ENCODE measurements at regions not wholly inside any gene's neighbourhood (a gene's known extent, or its start where the extent isn't known, plus 50 kb on each side); places are given as distances from the start of the nearest gene placed in this dataset.

DNA sequence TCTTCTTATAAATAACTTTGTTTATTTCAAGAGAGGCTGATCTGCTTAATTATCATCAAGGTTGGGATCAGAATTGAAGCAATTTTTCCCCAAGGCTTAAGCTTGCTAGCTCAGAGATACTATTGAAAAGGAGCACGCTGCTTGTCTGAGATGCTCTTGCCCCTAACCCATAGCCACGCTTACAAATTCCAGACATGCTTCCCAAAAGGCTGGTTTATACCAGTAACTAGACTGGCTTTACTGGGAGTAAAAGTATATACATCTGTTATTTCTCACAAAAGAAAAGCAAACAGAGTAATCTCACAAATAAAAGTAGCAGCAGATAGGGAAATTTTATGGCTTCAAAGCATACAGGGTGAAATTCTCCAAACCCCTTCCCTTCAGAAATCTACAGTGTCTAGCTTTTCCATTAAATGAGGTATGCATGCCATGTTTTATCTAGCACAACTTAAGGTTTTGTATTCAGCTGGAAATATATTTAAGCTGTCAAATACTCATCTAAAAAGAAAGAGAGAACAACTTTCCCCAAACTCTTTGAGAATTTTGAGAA lies 163.2 kb upstream of the TRPC7 start:
- no peak for DNase-seq (ENCODE audit: low read depth, low spot score)
- WGBS (ENCODE audit: insufficient coverage, insufficient read length): no CpG with 5 or more reads among the region's 2 CpGs
- H3K4me3 ChIP-seq (ENCODE audit: low read length): no peak overlapping the region

GRCh38 chr5:136527311-136527710 lies 162.0 kb upstream of the TRPC7 start:
- no peak overlapping the region for H3K27ac ChIP-seq (ENCODE audit: low read length)
- no peak overlapping the region for H3K4me3 ChIP-seq (ENCODE audit: low read length)
- no CpG with 5 or more reads among the region's 4 CpGs for WGBS (ENCODE audit: insufficient coverage, insufficient read length)
- no peaks in the 10 kb centered on the region for H3K36me3 ChIP-seq (ENCODE audit: control insufficient read depth, insufficient read depth, low read length)
- H3K4me1 ChIP-seq (ENCODE audit: control insufficient read depth, insufficient read depth, low read length): 0 out of 2 replicates have a peak, but pooled peaks cover 2% of the 10 kb centered on the region
- DNase-seq (ENCODE audit: low read depth, low spot score): no peak
- H3K9me3 ChIP-seq (ENCODE audit: control insufficient read depth, insufficient read depth, low read length): no peaks in the 10 kb centered on the region
- no peaks in the 10 kb centered on the region for H3K27me3 ChIP-seq (ENCODE audit: control insufficient read depth, insufficient read depth, low read length)

More for the DNA sequence above, 163.2 kb upstream of the TRPC7 start:
- Histone ChIP-seq H3K4me1 (ENCODE audit: control insufficient read depth, insufficient read depth, low read length) (0 out of 2 replicates have a peak, but pooled peaks cover 2% of the 10 kb centered on the region), H3K36me3 (ENCODE audit: control insufficient read depth, insufficient read depth, low read length) (no peaks in the 10 kb centered on the region), H3K9me3 (ENCODE audit: control insufficient read depth, insufficient read depth, low read length) (no peaks in the 10 kb centered on the region), H3K27me3 (ENCODE audit: control insufficient read depth, insufficient read depth, low read length) (no peaks in the 10 kb centered on the region), H3K27ac (ENCODE audit: low read length) (no peak overlapping the region)

GRCh38 chr5:136526791-136527190 lies 161.4 kb upstream of the TRPC7 start:
- 0 out of 2 replicates have a peak, but pooled peaks cover 2% of the 10 kb centered on the region for H3K4me1 ChIP-seq (ENCODE audit: control insufficient read depth, insufficient read depth, low read length)
- no peak overlapping the region for H3K27ac ChIP-seq (ENCODE audit: low read length)
- H3K36me3 ChIP-seq (ENCODE audit: control insufficient read depth, insufficient read depth, low read length): no peaks in the 10 kb centered on the region
- no CpG with 5 or more reads among the region's 5 CpGs for WGBS (ENCODE audit: insufficient coverage, insufficient read length)
- no peaks in the 10 kb centered on the region for H3K27me3 ChIP-seq (ENCODE audit: control insufficient read depth, insufficient read depth, low read length)
- H3K9me3 ChIP-seq (ENCODE audit: control insufficient read depth, insufficient read depth, low read length): no peaks in the 10 kb centered on the region
- DNase-seq (ENCODE audit: low read depth, low spot score): no peak
- no peak overlapping the region for H3K4me3 ChIP-seq (ENCODE audit: low read length)

DNA sequence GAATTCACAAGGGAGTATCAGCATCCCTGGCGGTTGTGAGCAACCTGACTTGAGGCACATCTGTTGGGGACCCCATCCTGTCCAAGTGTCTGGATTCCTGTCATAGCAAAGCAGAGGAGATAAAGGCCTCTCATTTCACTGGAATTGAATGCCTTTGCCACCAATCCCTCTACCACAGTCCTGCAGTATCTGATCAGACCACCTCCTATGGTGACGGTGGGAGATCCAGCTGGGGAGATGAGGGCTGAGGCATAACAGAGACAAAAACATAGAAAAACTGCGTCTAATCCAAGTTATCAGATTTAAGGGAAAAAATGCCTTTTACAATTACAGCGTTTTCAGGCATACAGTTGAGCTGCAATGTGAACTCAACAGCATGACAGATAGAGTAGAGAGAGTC lies 160.7 kb upstream of the TRPC7 start:
- H3K4me3 ChIP-seq (ENCODE audit: low read length): no peak overlapping the region
- H3K27ac ChIP-seq (ENCODE audit: low read length): no peak overlapping the region
- H3K4me1 ChIP-seq (ENCODE audit: control insufficient read depth, insufficient read depth, low read length): 0 out of 2 replicates have a peak, but pooled peaks cover 2% of the 10 kb centered on the region
- no peaks in the 10 kb centered on the region for H3K9me3 ChIP-seq (ENCODE audit: control insufficient read depth, insufficient read depth, low read length)
- H3K27me3 ChIP-seq (ENCODE audit: control insufficient read depth, insufficient read depth, low read length): no peaks in the 10 kb centered on the region; the same call in 1 of the 2 replicates
- DNase-seq (ENCODE audit: low read depth, low spot score): no peak
- WGBS (ENCODE audit: insufficient coverage, insufficient read length): no CpG with 5 or more reads among the region's 4 CpGs
- no peaks in the 10 kb centered on the region for H3K36me3 ChIP-seq (ENCODE audit: control insufficient read depth, insufficient read depth, low read length)

DNA sequence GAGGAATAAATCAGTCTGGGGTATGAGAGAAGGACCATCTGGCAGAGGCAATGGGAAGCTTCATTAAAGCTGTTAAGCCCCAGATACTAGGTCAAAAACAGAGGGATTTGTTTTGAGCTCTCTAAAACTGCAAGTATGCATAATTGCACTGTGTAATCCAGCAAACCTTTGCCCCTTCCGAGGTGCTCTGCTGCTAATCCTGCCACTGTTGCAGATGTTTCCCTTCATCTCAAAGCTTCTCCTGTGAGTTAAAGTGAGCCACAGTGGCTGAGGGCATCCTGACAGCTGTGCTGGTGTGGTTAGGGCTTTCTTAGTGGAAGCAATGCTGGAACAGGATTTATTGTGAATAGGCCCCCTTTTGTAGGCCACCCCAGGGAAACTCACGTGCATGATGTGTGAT lies 160.3 kb upstream of the TRPC7 start:
- Histone ChIP-seq H3K4me3 (ENCODE audit: low read length) (no peak overlapping the region), H3K4me1 (ENCODE audit: control insufficient read depth, insufficient read depth, low read length) (0 out of 2 replicates have a peak, but pooled peaks cover 2% of the 10 kb centered on the region), H3K9me3 (ENCODE audit: control insufficient read depth, insufficient read depth, low read length) (no peaks in the 10 kb centered on the region), H3K27ac (ENCODE audit: low read length) (no peak overlapping the region), H3K36me3 (ENCODE audit: control insufficient read depth, insufficient read depth, low read length) (no peaks in the 10 kb centered on the region), H3K27me3 (ENCODE audit: control insufficient read depth, insufficient read depth, low read length) (no peaks in the 10 kb centered on the region; the same call in 1 of the 2 replicates)
- no CpG with 5 or more reads among the region's 2 CpGs for WGBS (ENCODE audit: insufficient coverage, insufficient read length)
- DNase-seq (ENCODE audit: low read depth, low spot score): no peak

- DNase-seq (ENCODE audit: low read depth, low spot score): no peak
- Histone ChIP-seq H3K4me3 (ENCODE audit: low read length) (no peak overlapping the region), H3K27ac (ENCODE audit: low read length) (no peak overlapping the region), H3K27me3 (ENCODE audit: control insufficient read depth, insufficient read depth, low read length) (no peaks in the 10 kb centered on the region; the same call in 1 of the 2 replicates), H3K4me1 (ENCODE audit: control insufficient read depth, insufficient read depth, low read length) (0 out of 2 replicates have a peak, but pooled peaks cover 4% of the 10 kb centered on the region), H3K9me3 (ENCODE audit: control insufficient read depth, insufficient read depth, low read length) (no peaks in the 10 kb centered on the region), H3K36me3 (ENCODE audit: control insufficient read depth, insufficient read depth, low read length) (no peaks in the 10 kb centered on the region)
- whole genome bisulfite sequencing (ENCODE audit: insufficient coverage, insufficient read length): no CpG with 5 or more reads among the region's 3 CpGs
Observed at GRCh38 chr5:136522217-136522956, 157.0 kb upstream of the TRPC7 start.

GRCh38 chr5:136521696-136522095 lies 156.4 kb upstream of the TRPC7 start:
- H3K4me1 ChIP-seq (ENCODE audit: control insufficient read depth, insufficient read depth, low read length): 0 out of 2 replicates have a peak, but pooled peaks cover 4% of the 10 kb centered on the region
- no peaks in the 10 kb centered on the region for H3K9me3 ChIP-seq (ENCODE audit: control insufficient read depth, insufficient read depth, low read length)
- no peak overlapping the region for H3K27ac ChIP-seq (ENCODE audit: low read length)
- no peak overlapping the region for H3K4me3 ChIP-seq (ENCODE audit: low read length)
- no peaks in the 10 kb centered on the region for H3K36me3 ChIP-seq (ENCODE audit: control insufficient read depth, insufficient read depth, low read length)
- no peaks in the 10 kb centered on the region; the same call in 1 of the 2 replicates for H3K27me3 ChIP-seq (ENCODE audit: control insufficient read depth, insufficient read depth, low read length)
- no peak for DNase-seq (ENCODE audit: low read depth, low spot score)

GRCh38 chr5:136518814-136519213 lies 153.5 kb upstream of the TRPC7 start:
- Histone ChIP-seq H3K4me1 (ENCODE audit: control insufficient read depth, insufficient read depth, low read length) (0 out of 2 replicates have a peak, but pooled peaks cover 2% of the 10 kb centered on the region), H3K36me3 (ENCODE audit: control insufficient read depth, insufficient read depth, low read length) (no peaks in the 10 kb centered on the region), H3K27ac (ENCODE audit: low read length) (no peak overlapping the region), H3K9me3 (ENCODE audit: control insufficient read depth, insufficient read depth, low read length) (no peaks in the 10 kb centered on the region), H3K27me3 (ENCODE audit: control insufficient read depth, insufficient read depth, low read length) (no peaks in the 10 kb centered on the region; the same call in 1 of the 2 replicates), H3K4me3 (ENCODE audit: low read length) (no peak overlapping the region)
- no peak for DNase-seq (ENCODE audit: low read depth, low spot score)
- no CpG with 5 or more reads among the region's 3 CpGs for WGBS (ENCODE audit: insufficient coverage, insufficient read length)

DNA sequence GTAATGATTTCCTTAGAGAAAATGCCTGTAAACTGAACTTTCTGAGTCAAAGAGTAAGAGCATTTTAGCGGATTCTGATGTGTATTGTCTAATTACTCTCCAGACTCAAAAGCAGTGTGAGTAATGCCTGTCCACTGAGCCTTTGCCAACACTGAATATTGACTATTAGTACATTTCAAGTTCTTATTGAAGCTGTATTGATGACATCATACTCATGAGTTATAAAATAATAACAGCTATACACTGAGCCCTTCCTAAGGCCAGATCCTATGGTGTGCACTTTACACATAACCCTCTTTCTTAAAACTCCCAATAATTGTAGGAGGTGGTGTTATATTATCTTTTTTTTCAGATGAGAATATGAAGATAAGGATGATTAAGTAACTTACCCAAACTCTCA lies 152.8 kb upstream of the TRPC7 start:
- no peak overlapping the region for H3K4me3 ChIP-seq (ENCODE audit: low read length)
- 0 out of 2 replicates have a peak, but pooled peaks cover 2% of the 10 kb centered on the region for H3K4me1 ChIP-seq (ENCODE audit: control insufficient read depth, insufficient read depth, low read length)
- H3K9me3 ChIP-seq (ENCODE audit: control insufficient read depth, insufficient read depth, low read length): no peaks in the 10 kb centered on the region
- no peaks in the 10 kb centered on the region for H3K36me3 ChIP-seq (ENCODE audit: control insufficient read depth, insufficient read depth, low read length)
- H3K27me3 ChIP-seq (ENCODE audit: control insufficient read depth, insufficient read depth, low read length): no peaks in the 10 kb centered on the region; the same call in 1 of the 2 replicates
- DNase-seq (ENCODE audit: low read depth, low spot score): no peak
- no peak overlapping the region for H3K27ac ChIP-seq (ENCODE audit: low read length)
- WGBS (ENCODE audit: insufficient coverage, insufficient read length): no CpG with 5 or more reads among the region's 1 CpG

DNA sequence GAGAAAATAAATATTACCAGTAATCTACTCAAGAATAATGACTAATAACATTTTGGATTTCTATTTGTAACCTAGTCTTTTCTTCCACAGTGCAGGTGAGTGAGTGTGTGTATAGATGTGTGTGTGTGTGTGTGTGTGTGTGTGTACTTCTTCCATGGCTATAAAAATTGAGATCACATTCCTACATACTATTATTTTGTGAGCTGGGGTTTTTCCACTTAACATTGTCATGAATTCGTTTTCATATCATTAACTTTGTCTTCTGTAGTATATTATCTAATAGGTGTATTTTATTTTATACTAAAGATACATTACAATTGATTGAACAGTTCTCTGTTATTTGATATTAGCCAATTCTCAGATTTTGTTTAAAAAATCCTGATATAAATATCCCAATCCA lies 152.4 kb upstream of the TRPC7 start:
- Histone ChIP-seq H3K4me3 (ENCODE audit: low read length) (no peak overlapping the region), H3K27ac (ENCODE audit: low read length) (no peak overlapping the region), H3K36me3 (ENCODE audit: control insufficient read depth, insufficient read depth, low read length) (no peaks in the 10 kb centered on the region), H3K9me3 (ENCODE audit: control insufficient read depth, insufficient read depth, low read length) (no peaks in the 10 kb centered on the region), H3K4me1 (ENCODE audit: control insufficient read depth, insufficient read depth, low read length) (0 out of 2 replicates have a peak, but pooled peaks cover 2% of the 10 kb centered on the region), H3K27me3 (ENCODE audit: control insufficient read depth, insufficient read depth, low read length) (no peaks in the 10 kb centered on the region; the same call in 1 of the 2 replicates)
- WGBS (ENCODE audit: insufficient coverage, insufficient read length): no CpG with 5 or more reads among the region's 1 CpG
- no peak for DNase-seq (ENCODE audit: low read depth, low spot score)

All from iPS DF 6.9 (cell line).